Fibroblast of lung (primary cell): ENCODE measurements at regions not wholly inside any gene's neighbourhood (a gene's known extent, or its start where the extent isn't known, plus 50 kb on each side); places are given as distances from the start of the nearest gene placed in this dataset.

Source experiments
- DNase-seq, 2 donors: peaks; one replicate each; pipeline versions ENCODE4 v3.0.0 to v3.0.0-alpha.2; 2010; ENCODE audit warnings: low read depth in 2 of 2
- H2AFZ ChIP-seq: 2 replicates; pipeline ENCODE4 v1.5.1; 2012; ENCODE audit warnings: low read length, control low read depth, inconsistent platforms
- H3K27ac ChIP-seq: 2 replicates; pipeline ENCODE4 v1.5.1; 2011; ENCODE audit warnings: low read length, control low read depth; ENCODE audit not compliant: insufficient read depth
- H3K27me3 ChIP-seq: 2 replicates; pipeline ENCODE4 v1.5.1; 2011; ENCODE audit warnings: mild to moderate bottlenecking, low read length; ENCODE audit not compliant: control insufficient read depth, insufficient read depth
- H3K36me3 ChIP-seq: 2 replicates; pipeline ENCODE4 v1.5.1; 2011; ENCODE audit warnings: low read length; ENCODE audit not compliant: control insufficient read depth, insufficient read depth
- H3K4me1 ChIP-seq: 2 replicates; pipeline ENCODE4 v1.5.1; 2011; ENCODE audit warnings: low read length; ENCODE audit not compliant: control insufficient read depth, insufficient read depth; ENCODE audit errors: extremely low read depth
- H3K4me2 ChIP-seq: 2 replicates; pipeline ENCODE4 v1.5.1; 2011; ENCODE audit warnings: low read length, control low read depth; ENCODE audit not compliant: insufficient read depth; ENCODE audit errors: extremely low read depth
- H3K4me3 ChIP-seq, 4 experiments: fragments of 200-600 bp in 1 of 4; sonication (generic) in 1 of 4; replicated peaks in 1 of 4; 2 replicates each; pipeline ENCODE4 v1.5.1; 2011 to 2016; ENCODE audit warnings: low read length in 4 of 4, low read depth in 3 of 4, mild to moderate bottlenecking in 3 of 4, control low read depth in 2 of 4, inconsistent platforms in 1 of 4, mixed read lengths in 1 of 4; ENCODE audit not compliant: insufficient read depth in 1 of 4; ENCODE audit errors: control extremely low read depth in 1 of 4
- H3K79me2 ChIP-seq: 2 replicates; pipeline ENCODE4 v1.5.1; 2012; ENCODE audit warnings: mild to moderate bottlenecking, low read length, inconsistent platforms; ENCODE audit not compliant: control insufficient read depth, insufficient read depth
- H3K9ac ChIP-seq: 2 replicates; pipeline ENCODE4 v1.5.1; 2011; ENCODE audit warnings: mild to moderate bottlenecking, low read length, control low read depth; ENCODE audit not compliant: insufficient read depth
- H3K9me3 ChIP-seq: 2 replicates; pipeline ENCODE4 v1.5.1; 2012; ENCODE audit warnings: low read depth, low read length; ENCODE audit not compliant: control insufficient read depth, insufficient read depth
- H4K20me1 ChIP-seq: 2 replicates; pipeline ENCODE4 v1.5.1; 2011; ENCODE audit warnings: low read length; ENCODE audit not compliant: control insufficient read depth, insufficient read depth; ENCODE audit errors: extremely low read depth
- CTCF ChIP-seq, 2 donors: IDR thresholded peaks in 1 of 2; conservative IDR thresholded peaks in 1 of 2; 1 replicate in 1 of 2; 2 replicates in 1 of 2; pipeline ENCODE4 v1.5.1; 2011 to 2012; ENCODE audit warnings: low read length in 2 of 2, control low read depth in 1 of 2, inconsistent platforms in 1 of 2, low read depth in 1 of 2, mild to moderate bottlenecking in 1 of 2
- EZH2 ChIP-seq: IDR thresholded peaks from 2 replicates; pipeline ENCODE4 v1.5.1; 2012; ENCODE audit warnings: low read length, control low read depth, mild to moderate bottlenecking; ENCODE audit errors: missing control alignments

- H3K9me3 ChIP-seq: no peaks in the 10 kb centered on the region
- H3K79me2 ChIP-seq: no peaks in the 10 kb centered on the region
- no peak overlapping the region for H3K4me2 ChIP-seq
- no peak overlapping the region for H2AFZ ChIP-seq
- no peak for DNase-seq
- H3K4me1 ChIP-seq: no peaks in the 10 kb centered on the region
- no peak overlapping the region for H3K9ac ChIP-seq
- no peak overlapping the region for H3K4me3 ChIP-seq
- H3K36me3 ChIP-seq: no peaks in the 10 kb centered on the region
- no peak overlapping the region for H3K27ac ChIP-seq
- no peaks in the 10 kb centered on the region for H3K27me3 ChIP-seq
- TF ChIP-seq CTCF (conservative IDR thresholded peaks at IDR 0.05 in 1 of 2, IDR thresholded peaks at IDR 0.05 in 1 of 2; ENCODE audit: low read depth in 1 of 2, low read length in 2 of 2) (no peak), EZH2 (no peak)
- H4K20me1 ChIP-seq: no peaks in the 10 kb centered on the region
Measured at GRCh38 chr5:105428451-105429380, 1866.1 kb upstream of the NUDT12 start.

- no peaks in the 10 kb centered on the region for H3K36me3 ChIP-seq
- TF ChIP-seq CTCF (conservative IDR thresholded peaks at IDR 0.05 in 1 of 2, IDR thresholded peaks at IDR 0.05 in 1 of 2; ENCODE audit: low read depth in 1 of 2, low read length in 2 of 2): no peak
- TF ChIP-seq EZH2: no peak
- H4K20me1 ChIP-seq: no peaks in the 10 kb centered on the region
- H3K27me3 ChIP-seq: no peaks in the 10 kb centered on the region
- H3K79me2 ChIP-seq: no peaks in the 10 kb centered on the region
- no peak for DNase-seq
- H3K9ac ChIP-seq: no peak overlapping the region
- H2AFZ ChIP-seq: no peak overlapping the region
- no peaks in the 10 kb centered on the region for H3K4me1 ChIP-seq
- H3K4me3 ChIP-seq: no peak overlapping the region
- no peak overlapping the region for H3K4me2 ChIP-seq
- H3K9me3 ChIP-seq: no peaks in the 10 kb centered on the region
- no peak overlapping the region for H3K27ac ChIP-seq
Measured at GRCh38 chr5:105414067-105414466, 1851.5 kb upstream of the NUDT12 start.

GRCh38 chr5:105413406-105413990 is 1850.9 kb upstream of the NUDT12 start:
- no peaks in the 10 kb centered on the region for H3K79me2 ChIP-seq
- H3K4me3 ChIP-seq: no peak overlapping the region
- H3K9me3 ChIP-seq: no peaks in the 10 kb centered on the region
- H3K4me1 ChIP-seq: no peaks in the 10 kb centered on the region
- H3K27me3 ChIP-seq: no peaks in the 10 kb centered on the region
- no peak for DNase-seq
- H4K20me1 ChIP-seq: no peaks in the 10 kb centered on the region
- H3K36me3 ChIP-seq: no peaks in the 10 kb centered on the region
- H3K27ac ChIP-seq: no peak overlapping the region
- H2AFZ ChIP-seq: no peak overlapping the region
- no peak overlapping the region for H3K9ac ChIP-seq
- no peak overlapping the region for H3K4me2 ChIP-seq
- no peak for TF ChIP-seq CTCF (conservative IDR thresholded peaks at IDR 0.05 in 1 of 2, IDR thresholded peaks at IDR 0.05 in 1 of 2; ENCODE audit: low read depth in 1 of 2, low read length in 2 of 2)
- TF ChIP-seq EZH2: no peak
